ENCODE measurements at regions not wholly inside any gene's neighbourhood (a gene's known extent, or its start where the extent isn't known, plus 50 kb on each side); places are given as distances from the start of the nearest gene placed in this dataset.
"Not testable (repeated sequence)": the region's sequence is repeated elsewhere in the genome, so short reads cannot be mapped to it uniquely, and the experiment has no call there.

DNA sequence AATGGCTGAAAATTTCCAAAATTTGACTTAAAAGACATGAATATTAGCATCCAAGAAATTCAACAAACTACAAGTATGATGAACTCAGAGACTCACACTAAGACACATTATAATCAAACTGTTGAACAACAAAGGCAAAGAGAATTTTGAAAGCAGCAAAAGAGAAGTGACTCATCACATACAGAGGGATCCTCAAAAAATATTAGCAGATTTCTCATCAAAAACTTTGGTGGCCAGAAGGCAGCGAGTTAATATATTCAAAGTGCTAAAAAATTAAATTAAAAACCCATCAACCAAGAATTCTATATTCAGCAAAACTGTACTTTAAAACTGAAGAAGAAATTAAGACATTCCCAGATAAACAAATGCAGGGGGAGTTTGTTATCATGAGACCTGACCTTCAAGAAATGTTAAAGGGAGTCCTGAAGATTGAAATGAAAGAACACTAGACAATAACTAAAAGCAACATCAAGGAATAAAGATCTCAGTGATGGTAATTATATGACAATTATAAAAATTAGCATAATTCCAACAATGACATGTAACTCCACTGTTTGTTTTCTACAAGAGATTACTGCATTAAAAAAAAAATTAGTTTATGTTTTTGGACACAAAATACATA is 150.0 kb downstream of the RNASET2 start:
- DNase-seq (ENCODE audit: low spot score) = no peak

DNA sequence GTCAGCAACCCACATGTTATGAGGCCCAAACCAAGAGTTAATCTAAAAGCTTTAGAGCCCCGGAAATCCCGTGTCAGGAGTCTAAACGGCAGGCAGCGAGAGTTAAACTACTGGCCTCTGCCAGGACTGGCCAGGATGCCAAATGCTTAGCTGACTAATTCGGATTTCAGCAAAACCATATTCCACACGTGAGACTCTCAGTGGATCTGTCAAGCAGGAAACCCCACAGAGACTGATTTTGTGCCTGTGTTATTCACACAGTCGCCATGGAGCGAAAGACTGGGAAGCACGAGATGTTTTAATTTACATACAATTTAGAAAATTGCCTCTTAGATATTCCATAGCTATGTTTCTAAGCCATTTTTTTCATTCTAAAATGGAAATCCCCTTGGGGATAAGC is 152.9 kb downstream of the RNASET2 start:
- no peak for DNase-seq (ENCODE audit: low spot score)

GRCh38 chr6:166802401-166802800 is 153.9 kb downstream of the RNASET2 start:
- no peak for DNase-seq (ENCODE audit: low spot score)

DNA sequence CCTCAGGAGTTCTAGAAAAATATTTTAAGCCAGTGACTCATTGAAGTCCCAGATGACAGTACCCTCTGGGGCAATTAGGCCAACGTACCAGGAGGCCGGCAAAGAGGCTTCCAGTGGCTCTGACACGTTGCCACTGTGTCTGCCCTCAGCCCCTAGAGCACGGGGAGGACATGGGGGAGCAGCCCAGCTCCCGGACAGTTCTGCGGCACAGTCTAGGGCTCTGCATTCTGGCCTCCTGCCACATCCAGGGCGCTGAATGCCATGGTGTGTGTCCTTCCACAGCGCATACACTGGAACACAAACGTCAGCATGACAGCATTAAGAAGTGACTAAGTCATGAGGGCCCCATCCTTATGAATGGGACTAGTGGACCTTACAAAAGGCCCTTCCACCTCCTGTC is 156.2 kb downstream of the RNASET2 start:
- no peak for DNase-seq (ENCODE audit: low spot score)

- DNase-seq (ENCODE audit: low spot score) = no peak
Observed at GRCh38 chr6:166798652-166799051, 157.7 kb downstream of the RNASET2 start.

DNA sequence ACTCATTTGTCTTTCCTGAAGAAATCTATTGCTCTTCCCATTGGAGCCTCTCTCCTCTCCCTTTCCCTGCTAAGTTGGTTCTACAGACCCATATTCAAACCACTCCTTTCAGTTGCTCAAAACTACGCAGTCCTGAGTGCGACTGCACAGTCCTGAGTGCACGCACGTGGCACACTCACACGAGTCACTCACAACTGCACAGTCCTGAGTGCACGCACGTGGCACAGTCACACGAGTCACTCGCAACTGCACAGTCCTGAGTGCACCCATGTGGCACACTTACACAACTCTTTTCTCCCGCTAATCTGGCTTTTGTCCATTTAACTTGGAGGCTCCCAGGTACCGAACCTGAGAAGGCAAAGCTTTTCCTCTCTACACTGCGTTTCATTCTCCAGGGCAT is 159.7 kb downstream of the RNASET2 start:
- no peak for DNase-seq (ENCODE audit: low spot score)

GRCh38 chr6:166795879-166796278 is 160.5 kb downstream of the RNASET2 start:
- DNase-seq (ENCODE audit: low spot score) = no peak

DNA sequence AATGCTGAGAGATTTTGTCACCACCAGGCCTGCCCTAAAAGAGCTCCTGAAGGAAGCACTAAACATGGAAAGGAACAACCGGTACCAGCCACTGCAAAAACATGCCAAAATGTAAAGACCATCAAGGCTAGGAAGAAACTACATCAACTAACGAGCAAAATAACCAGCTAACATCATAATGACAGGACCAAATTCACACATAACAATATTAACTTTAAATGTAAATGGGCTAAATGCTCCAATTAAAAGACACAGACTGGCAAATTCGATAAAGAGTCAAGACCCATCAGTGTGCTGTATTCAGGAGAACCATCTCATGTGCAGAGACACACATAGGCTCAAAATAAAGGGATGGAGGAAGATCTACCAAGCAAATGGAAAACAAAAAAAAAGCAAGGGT is 163.8 kb upstream of the RPS6KA2 start:
- DNase-seq (ENCODE audit: low spot score) = not testable (repeated sequence)

DNA sequence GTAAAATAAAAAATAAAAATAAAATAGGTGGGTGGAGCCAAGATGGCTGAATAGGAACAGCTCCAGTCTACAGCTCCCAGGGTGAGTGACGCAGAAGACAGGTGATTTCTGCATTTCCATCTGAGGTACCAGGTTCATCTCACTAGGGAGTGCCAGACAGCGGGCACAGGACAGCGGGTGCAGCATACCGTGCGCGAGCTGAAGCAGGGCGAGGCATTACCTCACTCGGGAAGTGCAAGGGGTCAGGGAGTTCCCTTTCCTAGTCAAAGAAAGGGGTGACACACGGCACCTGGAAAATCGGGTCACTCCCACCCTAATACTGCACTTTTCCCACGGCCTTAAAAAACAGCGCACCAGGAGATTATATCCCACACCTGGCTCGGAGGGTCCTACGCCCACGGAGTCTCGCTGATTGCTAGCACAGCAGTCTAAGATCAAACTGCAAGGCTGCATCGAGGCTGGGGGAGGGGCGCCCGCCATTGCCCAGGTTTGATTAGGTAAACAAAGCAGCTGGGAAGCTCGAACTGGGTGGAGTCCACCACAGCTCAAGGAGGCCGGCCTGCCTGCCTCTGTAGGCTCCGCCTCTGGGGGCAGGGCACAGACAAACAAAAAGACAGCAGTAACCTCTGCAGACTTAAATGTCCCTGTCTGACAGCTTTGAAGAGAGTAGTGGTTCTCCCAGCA is 161.9 kb upstream of the RPS6KA2 start:
- DNase-seq (ENCODE audit: low spot score) = not testable (repeated sequence)

GRCh38 chr6:166786704-166787293 is 159.7 kb upstream of the RPS6KA2 start:
- DNase-seq (ENCODE audit: low spot score) = peak; percentile 48

- DNase-seq (ENCODE audit: low spot score) = no peak
Observed at GRCh38 chr6:166785131-166785530, 158.1 kb upstream of the RPS6KA2 start.

- DNase-seq (ENCODE audit: low spot score) = no peak
Observed at GRCh38 chr6:166784691-166785090, 157.6 kb upstream of the RPS6KA2 start.

DNA sequence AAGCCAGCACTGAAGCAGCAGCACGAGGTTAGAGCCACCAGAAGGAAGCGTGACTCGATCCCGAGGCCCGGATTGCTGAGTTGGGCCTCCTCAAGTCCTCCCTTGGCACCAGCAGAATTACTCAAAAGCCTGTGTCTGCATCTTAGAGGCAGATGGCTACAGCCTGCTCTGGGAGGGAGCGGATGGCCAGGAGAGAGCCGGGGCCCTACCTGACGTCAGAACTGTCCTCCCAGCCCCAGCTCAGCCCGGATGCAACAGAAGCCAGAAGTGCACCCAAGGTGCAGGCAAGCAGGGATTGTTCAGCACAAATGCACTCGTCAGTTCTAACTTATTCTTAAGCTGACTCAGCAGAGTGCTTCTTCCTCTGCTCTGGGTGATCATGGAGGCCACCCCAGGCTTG is 155.5 kb upstream of the RPS6KA2 start:
- DNase-seq (ENCODE audit: low spot score) = no peak

- no peak for DNase-seq (ENCODE audit: low spot score)
Observed at GRCh38 chr6:166781331-166781730, 154.3 kb upstream of the RPS6KA2 start.

DNA sequence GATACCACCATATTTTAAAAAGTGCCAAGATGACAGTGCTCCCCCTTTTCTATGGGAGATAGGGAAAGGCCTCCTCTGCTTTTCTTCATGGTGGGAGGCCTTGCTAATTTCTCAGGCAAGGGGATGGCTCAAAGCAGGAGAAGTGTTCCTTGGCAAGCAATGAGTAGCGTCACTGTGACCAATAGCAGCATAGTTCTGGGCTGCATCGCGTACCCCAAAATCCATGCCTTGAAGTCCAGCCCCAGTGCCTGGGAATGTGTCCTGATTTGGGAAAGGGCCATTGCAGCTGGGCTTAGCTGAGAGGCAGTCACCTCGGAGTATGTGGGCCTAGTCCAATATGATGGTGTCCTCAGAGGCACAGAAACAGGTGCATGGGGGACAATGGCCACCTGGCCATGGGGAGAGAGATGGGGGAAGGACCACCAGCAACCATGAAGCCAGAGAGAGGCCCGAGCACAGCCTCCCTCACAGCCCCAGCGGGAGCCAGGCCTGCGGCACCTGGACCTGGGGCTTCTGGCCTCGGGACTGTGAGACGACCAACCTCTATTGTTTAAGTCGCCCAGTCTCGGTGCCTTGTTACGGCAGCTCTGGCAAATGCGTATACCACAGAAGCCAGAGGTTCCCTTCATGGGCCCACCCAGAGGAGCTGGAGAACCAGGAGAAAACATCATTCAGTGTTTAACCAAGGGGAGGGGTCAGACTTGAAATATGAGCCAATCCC is 153.1 kb upstream of the RPS6KA2 start:
- no peak for DNase-seq (ENCODE audit: low spot score)

GRCh38 chr6:166779381-166779780 is 152.3 kb upstream of the RPS6KA2 start:
- DNase-seq (ENCODE audit: low spot score) = no peak

DNA sequence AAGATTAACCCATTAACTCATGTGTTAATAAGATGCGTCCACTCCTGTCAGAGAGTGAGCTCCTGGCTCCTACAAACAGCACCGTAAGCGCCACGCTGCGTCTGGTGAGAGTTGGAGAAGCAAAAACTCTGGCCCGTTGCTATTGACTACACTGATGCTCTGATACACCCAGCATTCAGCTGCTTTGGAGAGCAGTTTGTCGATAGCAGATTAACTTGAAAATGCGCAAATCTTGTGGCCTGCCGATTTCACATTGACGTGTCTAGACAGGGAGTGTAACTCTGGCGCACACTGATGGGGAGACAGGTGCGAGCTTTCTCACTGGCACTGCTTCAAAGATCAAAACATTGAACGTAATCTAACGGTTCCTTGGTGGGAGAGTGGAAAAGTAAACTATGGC is 151.7 kb upstream of the RPS6KA2 start:
- DNase-seq (ENCODE audit: low spot score) = no peak

DNA sequence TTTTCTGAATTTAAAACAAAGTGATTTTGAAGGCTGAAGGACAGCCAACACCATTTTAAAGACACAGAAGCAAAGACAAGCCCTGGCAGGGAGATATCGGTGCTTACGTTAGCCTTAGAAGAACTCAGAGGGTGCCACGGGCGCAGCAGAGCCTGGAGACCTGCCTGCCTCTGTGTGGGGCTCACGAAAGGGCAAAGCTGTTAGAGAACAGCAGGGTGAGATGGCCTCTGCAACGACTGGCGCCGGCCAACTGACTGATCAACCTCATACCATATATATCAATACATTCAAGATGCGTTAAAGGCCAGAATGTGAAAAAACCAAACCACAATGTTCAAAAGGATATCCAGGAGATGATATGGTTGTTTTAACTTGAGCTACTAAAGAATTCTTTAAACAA is 151.0 kb upstream of the RPS6KA2 start:
- DNase-seq (ENCODE audit: low spot score) = no peak

GRCh38 chr6:166777096-166777630 is 150.1 kb upstream of the RPS6KA2 start:
- no peak for DNase-seq (ENCODE audit: low spot score)

GRCh38 chr6:166776571-166776970 is 149.5 kb upstream of the RPS6KA2 start:
- DNase-seq (ENCODE audit: low spot score) = no peak

- DNase-seq (ENCODE audit: low spot score) = no peak
Observed at GRCh38 chr6:166775923-166776220, 148.8 kb upstream of the RPS6KA2 start.

DNA sequence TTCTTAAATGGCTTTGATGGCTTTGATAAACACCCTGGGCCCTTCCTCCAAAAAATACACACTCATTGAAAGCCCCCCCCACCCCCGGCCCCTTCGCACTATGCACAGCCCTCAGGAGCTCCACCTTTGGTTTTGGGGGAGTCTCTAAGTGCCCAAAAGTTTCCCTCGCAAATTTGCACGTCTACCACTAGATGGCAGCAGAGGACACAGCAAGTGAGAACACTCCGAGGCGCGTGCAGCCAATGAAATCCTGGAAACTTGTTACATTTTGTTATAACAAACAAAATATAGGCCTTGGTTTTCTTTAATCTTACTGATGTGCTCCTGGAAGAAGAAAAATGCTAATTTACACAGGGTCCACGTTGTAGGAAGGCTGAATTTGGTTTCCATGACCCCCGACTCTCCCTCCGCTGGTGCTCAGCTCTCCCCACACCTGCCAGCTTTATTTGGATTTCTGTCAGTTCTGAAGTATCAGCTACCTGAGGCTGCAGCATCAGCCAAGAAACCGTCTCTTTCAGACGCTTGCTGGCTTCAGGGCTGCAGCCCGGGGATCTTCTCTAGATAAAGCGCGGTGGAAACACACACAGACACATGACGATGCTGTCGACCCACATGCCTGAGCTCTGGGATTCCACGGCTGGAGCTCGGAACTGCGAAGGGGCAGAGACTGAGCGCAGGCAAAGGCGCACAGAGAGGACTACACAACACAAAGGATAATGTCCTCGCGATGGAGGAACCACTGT is 148.3 kb upstream of the RPS6KA2 start:
- DNase-seq (ENCODE audit: low spot score) = peak; percentile 44
